ENCODE measurements at regions not wholly inside any gene's neighbourhood (a gene's known extent, or its start where the extent isn't known, plus 50 kb on each side); places are given as distances from the start of the nearest gene placed in this dataset.
A peak's percentile ranks its signal among the peaks of the same experiment; 100 is the strongest.
"Not testable (repeated sequence)": the region's sequence is repeated elsewhere in the genome, so short reads cannot be mapped to it uniquely, and the experiment has no call there.

- Histone ChIP-seq H3K4me1 (no peaks in the 10 kb centered on the region), H3K4me3 (no peak overlapping the region), H3K9me3 (no peaks in the 10 kb centered on the region), H3K27me3 (no peaks in the 10 kb centered on the region), H3K27ac (replicated peaks in 1 of 4) (no peak overlapping the region), H3K36me3 (no peaks in the 10 kb centered on the region)
- 93% methylated on average over 2 of the region's 8 CpGs for WGBS
- no peak for TF ChIP-seq POLR2A (IDR thresholded peaks at IDR 0.05; ENCODE audit: low read depth)
- TF ChIP-seq CTCF (IDR thresholded peaks at IDR 0.05): no peak
- no peak for TF ChIP-seq EP300 (IDR thresholded peaks at IDR 0.05)
- no peak for TF ChIP-seq POLR2AphosphoS5 (IDR thresholded peaks at IDR 0.05)
- DNase-seq (ENCODE audit: extremely low spot score): no peak
- intact Hi-C loops (cut with DNase I): no loop called here
Measured at GRCh38 chr2:234386971-234387370, 109.9 kb downstream of the ARL4C start.

GRCh38 chr2:234382131-234382530 is 114.8 kb downstream of the ARL4C start:
- H3K9me3 ChIP-seq: no peaks in the 10 kb centered on the region
- H3K36me3 ChIP-seq: no peaks in the 10 kb centered on the region
- H3K4me3 ChIP-seq: no peak overlapping the region
- no peak overlapping the region for H3K27ac ChIP-seq (replicated peaks in 1 of 4)
- H3K4me1 ChIP-seq: no peaks in the 10 kb centered on the region
- intact Hi-C loops (cut with DNase I): no loop called here
- no peak for TF ChIP-seq POLR2A (IDR thresholded peaks at IDR 0.05; ENCODE audit: low read depth)
- no peak for TF ChIP-seq CTCF (IDR thresholded peaks at IDR 0.05)
- TF ChIP-seq EP300 (IDR thresholded peaks at IDR 0.05): no peak
- no peak for TF ChIP-seq POLR2AphosphoS5 (IDR thresholded peaks at IDR 0.05)
- no peak for DNase-seq (ENCODE audit: extremely low spot score)
- peaks cover 0 to 8% (median 0%) of the 10 kb centered on the region in 4 donors for H3K27me3 ChIP-seq

GRCh38 chr2:234378958-234379357 is 117.9 kb downstream of the ARL4C start:
- DNase-seq (ENCODE audit: extremely low spot score); H3K9me3 ChIP-seq; H3K27ac ChIP-seq (replicated peaks in 1 of 4); H3K4me1 ChIP-seq; intact Hi-C loops (cut with DNase I); H3K4me3 ChIP-seq; H3K36me3 ChIP-seq: not testable (repeated sequence)
- 98% methylated on average over 2 of the region's 2 CpGs for WGBS
- H3K27me3 ChIP-seq: peaks cover 0 to 13% (median 0%) of the 10 kb centered on the region in 4 donors

GRCh38 chr2:234378440-234378839 is 118.4 kb downstream of the ARL4C start:
- intact Hi-C loops (cut with DNase I): no loop called here
- DNase-seq (ENCODE audit: extremely low spot score): no peak
- H3K4me3 ChIP-seq: no peak overlapping the region
- H3K9me3 ChIP-seq: no peaks in the 10 kb centered on the region
- peak overlapping the region in 1 of 4 donors; percentile 11 for H3K27ac ChIP-seq (replicated peaks in 1 of 4)
- H3K36me3 ChIP-seq: no peaks in the 10 kb centered on the region
- peaks cover 0 to 13% (median 0%) of the 10 kb centered on the region in 4 donors for H3K27me3 ChIP-seq
- WGBS: 65% methylated on average over 4 of the region's 4 CpGs
- H3K4me1 ChIP-seq: no peaks in the 10 kb centered on the region
- TF ChIP-seq POLR2AphosphoS5 (IDR thresholded peaks at IDR 0.05): no peak
- TF ChIP-seq POLR2A (IDR thresholded peaks at IDR 0.05; ENCODE audit: low read depth): no peak
- TF ChIP-seq EP300 (IDR thresholded peaks at IDR 0.05): no peak
- TF ChIP-seq CTCF (IDR thresholded peaks at IDR 0.05): no peak

- Histone ChIP-seq H3K4me1 (no peaks in the 10 kb centered on the region), H3K27me3 (peaks cover 0 to 13% (median 0%) of the 10 kb centered on the region in 4 donors), H3K36me3 (no peaks in the 10 kb centered on the region), H3K27ac (replicated peaks in 1 of 4) (peak overlapping the region in 1 of 4 donors; percentile 11), H3K9me3 (no peaks in the 10 kb centered on the region), H3K4me3 (no peak overlapping the region)
- DNase-seq (ENCODE audit: extremely low spot score): no peak
- TF ChIP-seq EP300 (IDR thresholded peaks at IDR 0.05) (no peak), POLR2A (IDR thresholded peaks at IDR 0.05; ENCODE audit: low read depth) (no peak), CTCF (IDR thresholded peaks at IDR 0.05) (no peak)
- intact Hi-C loops (cut with DNase I): no loop called here
- WGBS: 36% methylated on average over 12 of the region's 12 CpGs
Measured at GRCh38 chr2:234377761-234378391, 119.0 kb downstream of the ARL4C start.

Measured in esophagus muscularis mucosa (tissue), 4 donors.